ENCODE measurements at regions not wholly inside any gene's neighbourhood (a gene's known extent, or its start where the extent isn't known, plus 50 kb on each side); places are given as distances from the start of the nearest gene placed in this dataset.

GRCh38 chr18:77572537-77572936, 322.9 kb downstream of the GALR1 start:
- DNase-seq (ENCODE audit: low read depth) = no peak

- DNase-seq (ENCODE audit: low read depth) = no peak
These were observed 323.9 kb downstream of the GALR1 start for GRCh38 chr18:77573571-77573970.

GRCh38 chr18:77590943-77591515, 341.4 kb downstream of the GALR1 start:
- peak; percentile 76 for DNase-seq (ENCODE audit: low read depth)

GRCh38 chr18:77597726-77598125, 348.1 kb downstream of the GALR1 start:
- peak; percentile 45 for DNase-seq (ENCODE audit: low read depth)

GRCh38 chr18:77600674-77601073, 351.0 kb downstream of the GALR1 start:
- no peak for DNase-seq (ENCODE audit: low read depth)

- DNase-seq (ENCODE audit: low read depth) = no peak
These were observed 351.9 kb downstream of the GALR1 start for GRCh38 chr18:77601567-77601966.

- no peak for DNase-seq (ENCODE audit: low read depth)
These were observed 357.4 kb downstream of the GALR1 start for GRCh38 chr18:77607087-77607486.

GRCh38 chr18:77608807-77609206, 359.2 kb downstream of the GALR1 start:
- DNase-seq (ENCODE audit: low read depth) = no peak

GRCh38 chr18:77617694-77618093, 368.0 kb downstream of the GALR1 start:
- DNase-seq (ENCODE audit: low read depth) = peak; percentile 52

GRCh38 chr18:77619525-77619924, 369.9 kb downstream of the GALR1 start:
- DNase-seq (ENCODE audit: low read depth) = no peak

GRCh38 chr18:77622009-77622692, 372.5 kb downstream of the GALR1 start:
- peak; percentile 69 for DNase-seq (ENCODE audit: low read depth)

GRCh38 chr18:77632758-77633157, 383.1 kb downstream of the GALR1 start:
- no peak for DNase-seq (ENCODE audit: low read depth)

GRCh38 chr18:77634494-77634893, 384.8 kb downstream of the GALR1 start:
- no peak for DNase-seq (ENCODE audit: low read depth)

- no peak for DNase-seq (ENCODE audit: low read depth)
These were observed 385.8 kb downstream of the GALR1 start for GRCh38 chr18:77635451-77635850.

GRCh38 chr18:77635858-77636257, 386.2 kb downstream of the GALR1 start:
- no peak for DNase-seq (ENCODE audit: low read depth)

- DNase-seq (ENCODE audit: low read depth) = no peak
These were observed 395.7 kb downstream of the GALR1 start for GRCh38 chr18:77645170-77645872.

GRCh38 chr18:77647472-77647871, 397.8 kb downstream of the GALR1 start:
- DNase-seq (ENCODE audit: low read depth) = no peak

GRCh38 chr18:77648411-77648810, 398.8 kb downstream of the GALR1 start:
- DNase-seq (ENCODE audit: low read depth) = no peak

- DNase-seq (ENCODE audit: low read depth) = peak; percentile 75
These were observed 401.2 kb downstream of the GALR1 start for GRCh38 chr18:77650799-77651385.

- no peak for DNase-seq (ENCODE audit: low read depth)
These were observed 401.8 kb downstream of the GALR1 start for GRCh38 chr18:77651441-77651840.

- no peak for DNase-seq (ENCODE audit: low read depth)
These were observed 404.1 kb downstream of the GALR1 start for GRCh38 chr18:77653792-77654191.

GRCh38 chr18:77654302-77654701, 404.7 kb downstream of the GALR1 start:
- no peak for DNase-seq (ENCODE audit: low read depth)

Data from Daoy (cell line).